Esophagus squamous epithelium (tissue), 4 donors: ENCODE measurements at regions not wholly inside any gene's neighbourhood (a gene's known extent, or its start where the extent isn't known, plus 50 kb on each side); places are given as distances from the start of the nearest gene placed in this dataset.

ENCODE experiments used
- POLR2A ChIP-seq, 4 donors: fragments of 450-650 bp; IDR thresholded peaks; one replicate each; pipeline ENCODE4 v1.6.1; 2017; ENCODE audit warnings: antibody characterized with exemption in 4 of 4, mild to moderate bottlenecking in 4 of 4, moderate library complexity in 3 of 4
- TF ChIP-seq, protein P1 (sequence below), 6 experiments: fragments of 450-650 bp in 4 of 6; fragments of 200-600 bp in 2 of 6; sonication (generic) in 2 of 6; IDR thresholded peaks; one replicate each; pipeline ENCODE4 v1.5.1; 2016 to 2019; ENCODE audit warnings: antibody characterized with exemption in 6 of 6, mild to moderate bottlenecking in 4 of 6, moderate library complexity in 4 of 6

DNA sequence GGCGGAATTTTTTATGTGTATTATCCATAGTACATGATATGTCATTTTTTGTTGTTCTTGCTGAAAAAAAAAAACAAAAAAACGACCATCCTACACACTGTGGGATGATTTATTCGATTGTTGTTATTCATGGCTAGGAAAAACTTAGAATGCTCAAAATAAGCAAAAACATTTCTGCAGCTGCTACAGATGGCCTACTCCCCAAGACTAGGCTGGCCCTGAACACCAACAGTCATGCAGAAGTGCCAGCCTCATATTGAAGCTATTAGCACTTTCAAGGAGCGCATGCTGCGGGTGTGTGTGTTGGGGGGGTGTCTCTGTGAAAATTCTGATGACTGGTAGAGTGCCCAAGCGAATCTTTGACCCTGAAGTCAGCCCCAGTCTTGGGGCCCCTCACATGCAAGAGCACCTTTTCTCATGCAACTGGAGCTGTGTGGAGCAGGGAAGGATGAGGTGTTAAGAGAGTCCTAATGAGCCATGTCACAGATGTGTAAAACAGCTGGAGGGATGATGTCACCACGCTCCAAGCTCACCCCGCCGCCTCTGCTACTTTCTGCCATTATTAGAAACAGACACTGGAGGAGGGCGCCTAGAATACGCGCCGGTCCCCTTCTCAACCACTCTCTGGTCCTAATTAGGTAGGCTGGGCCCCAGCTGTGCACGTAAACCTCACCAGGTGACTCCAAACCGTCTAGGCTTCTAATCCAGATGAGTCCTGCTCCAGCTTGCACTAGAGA, 61.0 kb upstream of the SMIM23 start:
- TF ChIP-seq, protein P1, sequence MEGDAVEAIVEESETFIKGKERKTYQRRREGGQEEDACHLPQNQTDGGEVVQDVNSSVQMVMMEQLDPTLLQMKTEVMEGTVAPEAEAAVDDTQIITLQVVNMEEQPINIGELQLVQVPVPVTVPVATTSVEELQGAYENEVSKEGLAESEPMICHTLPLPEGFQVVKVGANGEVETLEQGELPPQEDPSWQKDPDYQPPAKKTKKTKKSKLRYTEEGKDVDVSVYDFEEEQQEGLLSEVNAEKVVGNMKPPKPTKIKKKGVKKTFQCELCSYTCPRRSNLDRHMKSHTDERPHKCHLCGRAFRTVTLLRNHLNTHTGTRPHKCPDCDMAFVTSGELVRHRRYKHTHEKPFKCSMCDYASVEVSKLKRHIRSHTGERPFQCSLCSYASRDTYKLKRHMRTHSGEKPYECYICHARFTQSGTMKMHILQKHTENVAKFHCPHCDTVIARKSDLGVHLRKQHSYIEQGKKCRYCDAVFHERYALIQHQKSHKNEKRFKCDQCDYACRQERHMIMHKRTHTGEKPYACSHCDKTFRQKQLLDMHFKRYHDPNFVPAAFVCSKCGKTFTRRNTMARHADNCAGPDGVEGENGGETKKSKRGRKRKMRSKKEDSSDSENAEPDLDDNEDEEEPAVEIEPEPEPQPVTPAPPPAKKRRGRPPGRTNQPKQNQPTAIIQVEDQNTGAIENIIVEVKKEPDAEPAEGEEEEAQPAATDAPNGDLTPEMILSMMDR (IDR thresholded peaks at IDR 0.05) = no peak
- no peak for TF ChIP-seq POLR2A (IDR thresholded peaks at IDR 0.05)
